GM19397 (cell line): ENCODE measurements at regions not wholly inside any gene's neighbourhood (a gene's known extent, or its start where the extent isn't known, plus 50 kb on each side); places are given as distances from the start of the nearest gene placed in this dataset.
A peak's percentile ranks its signal among the peaks of the same experiment; 100 is the strongest.
"Not testable (repeated sequence)": the region's sequence is repeated elsewhere in the genome, so short reads cannot be mapped to it uniquely, and the experiment has no call there.

ENCODE experiments used
- ATAC-seq: cut with Tn5 transposase; IDR thresholded peaks from one replicate; pipeline ENCODE4 v1.9.1; 2021; ENCODE audit warnings: mild to moderate bottlenecking, moderate library complexity; ENCODE audit not compliant: unreplicated experiment

- not testable (repeated sequence) for ATAC-seq
Measured at GRCh38 chr1:176396604-176397395, 66.2 kb upstream of the PAPPA2 start.

GRCh38 chr1:176391621-176392020 lies 71.4 kb upstream of the PAPPA2 start:
- no peak for ATAC-seq

- no peak for ATAC-seq
Measured at GRCh38 chr1:176384841-176385240, 78.1 kb upstream of the PAPPA2 start.

GRCh38 chr1:176382163-176382562 lies 80.8 kb upstream of the PAPPA2 start:
- ATAC-seq = no peak

- no peak for ATAC-seq
Measured at GRCh38 chr1:176379626-176380339, 83.2 kb upstream of the PAPPA2 start.

GRCh38 chr1:176374967-176375569 lies 87.9 kb upstream of the PAPPA2 start:
- no peak for ATAC-seq

- no peak for ATAC-seq
Measured at GRCh38 chr1:176364236-176364905, 98.6 kb upstream of the PAPPA2 start.

- ATAC-seq = not testable (repeated sequence)
Measured at GRCh38 chr1:176349135-176349715, 113.8 kb upstream of the PAPPA2 start.

GRCh38 chr1:176341656-176342055 lies 121.3 kb upstream of the PAPPA2 start:
- no peak for ATAC-seq

GRCh38 chr1:176338877-176339276 lies 124.1 kb upstream of the PAPPA2 start:
- no peak for ATAC-seq

GRCh38 chr1:176330782-176331181 lies 123.7 kb upstream of the COP1 start:
- no peak for ATAC-seq

- ATAC-seq = no peak
Measured at GRCh38 chr1:176325664-176326063, 118.6 kb upstream of the COP1 start.

- no peak for ATAC-seq
Measured at GRCh38 chr1:176323472-176323871, 116.4 kb upstream of the COP1 start.

GRCh38 chr1:176315519-176316220 lies 108.6 kb upstream of the COP1 start:
- peak; percentile 89 for ATAC-seq

- ATAC-seq = not testable (repeated sequence)
Measured at GRCh38 chr1:176296602-176297001, 89.5 kb upstream of the COP1 start.

- no peak for ATAC-seq
Measured at GRCh38 chr1:176285996-176286395, 78.9 kb upstream of the COP1 start.

- no peak for ATAC-seq
Measured at GRCh38 chr1:176271572-176271971, 64.5 kb upstream of the COP1 start.
